ENCODE measurements at regions not wholly inside any gene's neighbourhood (a gene's known extent, or its start where the extent isn't known, plus 50 kb on each side); places are given as distances from the start of the nearest gene placed in this dataset.
A peak's percentile ranks its signal among the peaks of the same experiment; 100 is the strongest.

DNA sequence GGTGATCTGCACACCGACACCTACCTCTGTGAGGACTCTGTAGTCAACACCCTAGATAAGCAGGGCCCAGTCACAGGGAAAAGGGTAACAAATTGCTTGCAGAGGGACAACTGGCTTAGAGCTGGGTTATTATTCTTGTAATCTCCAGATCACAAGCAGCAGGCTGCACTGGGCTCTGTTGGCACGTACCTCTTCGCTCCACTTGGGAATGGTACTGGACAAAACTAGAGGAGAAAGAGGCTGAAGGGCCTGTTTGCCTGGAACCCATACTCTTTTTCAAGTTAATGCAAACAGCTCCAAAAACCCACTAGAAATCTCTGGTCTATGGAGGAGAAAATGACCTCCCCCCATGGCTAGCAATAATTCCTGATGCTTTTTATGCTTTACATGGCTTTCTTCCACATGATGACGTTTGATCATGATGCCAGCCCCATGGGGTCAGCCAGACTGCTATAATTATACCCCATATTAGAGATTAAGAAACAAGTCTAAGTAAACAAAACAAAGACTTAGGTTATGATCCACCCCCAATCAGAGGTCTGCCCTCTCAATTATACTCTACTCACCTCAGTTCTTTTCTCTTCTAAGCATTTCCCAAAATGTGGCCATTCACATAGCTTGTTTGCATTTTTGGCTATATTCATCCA, 190.0 kb downstream of the UNC5CL start:
- Histone ChIP-seq H3K9me3 (ENCODE audit: control insufficient read depth, insufficient read depth, low read depth, low read length) (no peaks in the 10 kb centered on the region), H2AFZ (ENCODE audit: low read length) (no peak overlapping the region), H3K36me3 (ENCODE audit: control insufficient read depth, insufficient read depth, low read length) (no peaks in the 10 kb centered on the region), H3K4me1 (ENCODE audit: control insufficient read depth, extremely low read depth, insufficient read depth, low read length) (no peaks in the 10 kb centered on the region), H4K20me1 (ENCODE audit: control insufficient read depth, extremely low read depth, insufficient read depth, low read length) (no peaks in the 10 kb centered on the region), H3K4me3 (replicated peaks in 1 of 4; ENCODE audit: control extremely low read depth in 1 of 4, insufficient read depth in 1 of 4, low read depth in 3 of 4, low read length in 4 of 4) (no peak overlapping the region), H3K4me2 (ENCODE audit: extremely low read depth, insufficient read depth, low read length) (no peak overlapping the region), H3K79me2 (ENCODE audit: control insufficient read depth, insufficient read depth, low read length) (no peaks in the 10 kb centered on the region), H3K27ac (ENCODE audit: insufficient read depth, low read length) (no peak overlapping the region), H3K27me3 (ENCODE audit: control insufficient read depth, insufficient read depth, low read length) (peaks cover 4% of the 10 kb centered on the region), H3K9ac (ENCODE audit: insufficient read depth, low read length) (no peak overlapping the region)
- DNase-seq (ENCODE audit: low read depth in 2 of 2): no peak
- TF ChIP-seq EZH2 (IDR thresholded peaks at IDR 0.05; ENCODE audit: low read length, missing control alignments): no peak
- TF ChIP-seq, protein P1, sequence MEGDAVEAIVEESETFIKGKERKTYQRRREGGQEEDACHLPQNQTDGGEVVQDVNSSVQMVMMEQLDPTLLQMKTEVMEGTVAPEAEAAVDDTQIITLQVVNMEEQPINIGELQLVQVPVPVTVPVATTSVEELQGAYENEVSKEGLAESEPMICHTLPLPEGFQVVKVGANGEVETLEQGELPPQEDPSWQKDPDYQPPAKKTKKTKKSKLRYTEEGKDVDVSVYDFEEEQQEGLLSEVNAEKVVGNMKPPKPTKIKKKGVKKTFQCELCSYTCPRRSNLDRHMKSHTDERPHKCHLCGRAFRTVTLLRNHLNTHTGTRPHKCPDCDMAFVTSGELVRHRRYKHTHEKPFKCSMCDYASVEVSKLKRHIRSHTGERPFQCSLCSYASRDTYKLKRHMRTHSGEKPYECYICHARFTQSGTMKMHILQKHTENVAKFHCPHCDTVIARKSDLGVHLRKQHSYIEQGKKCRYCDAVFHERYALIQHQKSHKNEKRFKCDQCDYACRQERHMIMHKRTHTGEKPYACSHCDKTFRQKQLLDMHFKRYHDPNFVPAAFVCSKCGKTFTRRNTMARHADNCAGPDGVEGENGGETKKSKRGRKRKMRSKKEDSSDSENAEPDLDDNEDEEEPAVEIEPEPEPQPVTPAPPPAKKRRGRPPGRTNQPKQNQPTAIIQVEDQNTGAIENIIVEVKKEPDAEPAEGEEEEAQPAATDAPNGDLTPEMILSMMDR (conservative IDR thresholded peaks at IDR 0.05 in 1 of 2, IDR thresholded peaks at IDR 0.05 in 1 of 2; ENCODE audit: low read depth in 1 of 2, low read length in 2 of 2): no peak

DNA sequence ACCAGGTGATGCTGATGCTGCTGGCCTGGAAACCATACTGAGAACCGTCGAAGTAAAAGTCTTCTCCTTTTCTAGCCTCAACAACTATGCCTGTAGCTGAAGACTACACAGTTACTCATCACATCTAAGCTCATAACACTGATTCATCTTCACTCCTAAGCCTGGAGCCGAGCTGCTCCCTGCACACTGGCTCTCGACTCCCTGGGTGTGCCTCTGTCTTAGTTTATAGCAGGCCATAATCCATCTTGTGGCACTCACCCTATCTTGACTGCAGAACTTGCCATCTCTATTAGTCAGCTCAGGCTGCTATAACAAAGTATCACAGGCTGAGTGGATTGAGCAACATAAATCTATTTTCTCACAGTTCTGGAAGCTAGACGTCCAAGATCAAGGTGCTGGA, 191.0 kb downstream of the UNC5CL start:
- Histone ChIP-seq H3K9me3 (ENCODE audit: control insufficient read depth, insufficient read depth, low read depth, low read length) (no peaks in the 10 kb centered on the region), H3K4me3 (replicated peaks in 1 of 4; ENCODE audit: control extremely low read depth in 1 of 4, insufficient read depth in 1 of 4, low read depth in 3 of 4, low read length in 4 of 4) (no peak overlapping the region), H3K27ac (ENCODE audit: insufficient read depth, low read length) (no peak overlapping the region), H3K79me2 (ENCODE audit: control insufficient read depth, insufficient read depth, low read length) (no peaks in the 10 kb centered on the region), H3K27me3 (ENCODE audit: control insufficient read depth, insufficient read depth, low read length) (peaks cover 7% of the 10 kb centered on the region), H3K4me1 (ENCODE audit: control insufficient read depth, extremely low read depth, insufficient read depth, low read length) (no peaks in the 10 kb centered on the region), H4K20me1 (ENCODE audit: control insufficient read depth, extremely low read depth, insufficient read depth, low read length) (no peaks in the 10 kb centered on the region), H2AFZ (ENCODE audit: low read length) (no peak overlapping the region), H3K4me2 (ENCODE audit: extremely low read depth, insufficient read depth, low read length) (no peak overlapping the region), H3K9ac (ENCODE audit: insufficient read depth, low read length) (no peak overlapping the region), H3K36me3 (ENCODE audit: control insufficient read depth, insufficient read depth, low read length) (no peaks in the 10 kb centered on the region)
- DNase-seq (ENCODE audit: low read depth in 2 of 2): peak; percentile 9 to 22
- TF ChIP-seq, protein P1 (conservative IDR thresholded peaks at IDR 0.05 in 1 of 2, IDR thresholded peaks at IDR 0.05 in 1 of 2; ENCODE audit: low read depth in 1 of 2, low read length in 2 of 2): no peak
- TF ChIP-seq EZH2 (IDR thresholded peaks at IDR 0.05; ENCODE audit: low read length, missing control alignments): no peak

- H3K4me3 ChIP-seq (replicated peaks in 1 of 4; ENCODE audit: control extremely low read depth in 1 of 4, insufficient read depth in 1 of 4, low read depth in 3 of 4, low read length in 4 of 4): no peak overlapping the region
- no peaks in the 10 kb centered on the region for H3K9me3 ChIP-seq (ENCODE audit: control insufficient read depth, insufficient read depth, low read depth, low read length)
- no peak overlapping the region for H3K4me2 ChIP-seq (ENCODE audit: extremely low read depth, insufficient read depth, low read length)
- H3K27me3 ChIP-seq (ENCODE audit: control insufficient read depth, insufficient read depth, low read length): peaks cover 9% of the 10 kb centered on the region
- TF ChIP-seq EZH2 (IDR thresholded peaks at IDR 0.05; ENCODE audit: low read length, missing control alignments): no peak
- TF ChIP-seq, protein P1 (conservative IDR thresholded peaks at IDR 0.05 in 1 of 2, IDR thresholded peaks at IDR 0.05 in 1 of 2; ENCODE audit: low read depth in 1 of 2, low read length in 2 of 2): peak; percentile 51 to 66
- no peaks in the 10 kb centered on the region for H4K20me1 ChIP-seq (ENCODE audit: control insufficient read depth, extremely low read depth, insufficient read depth, low read length)
- no peak overlapping the region for H3K9ac ChIP-seq (ENCODE audit: insufficient read depth, low read length)
- H2AFZ ChIP-seq (ENCODE audit: low read length): no peak overlapping the region
- H3K27ac ChIP-seq (ENCODE audit: insufficient read depth, low read length): no peak overlapping the region
- no peaks in the 10 kb centered on the region for H3K4me1 ChIP-seq (ENCODE audit: control insufficient read depth, extremely low read depth, insufficient read depth, low read length)
- no peaks in the 10 kb centered on the region for H3K36me3 ChIP-seq (ENCODE audit: control insufficient read depth, insufficient read depth, low read length)
- no peaks in the 10 kb centered on the region for H3K79me2 ChIP-seq (ENCODE audit: control insufficient read depth, insufficient read depth, low read length)
- DNase-seq (ENCODE audit: low read depth in 2 of 2): peak; percentile 34 to 42
Observed at GRCh38 chr6:40845553-40845952, 193.5 kb downstream of the UNC5CL start.

Measured in fibroblast of lung (primary cell).